ENCODE measurements at regions not wholly inside any gene's neighbourhood (a gene's known extent, or its start where the extent isn't known, plus 50 kb on each side); places are given as distances from the start of the nearest gene placed in this dataset.

- DNase-seq (ENCODE audit: low read depth) = no peak
- no peak for TF ChIP-seq CTCF (conservative IDR thresholded peaks at IDR 0.05; ENCODE audit: low read depth, low read length)
- no peak overlapping the region for H3K4me3 ChIP-seq (ENCODE audit: low read depth, low read length)
These were observed 133.4 kb downstream of the BANF2 start for GRCh38 chr20:17833036-17833674.

DNA sequence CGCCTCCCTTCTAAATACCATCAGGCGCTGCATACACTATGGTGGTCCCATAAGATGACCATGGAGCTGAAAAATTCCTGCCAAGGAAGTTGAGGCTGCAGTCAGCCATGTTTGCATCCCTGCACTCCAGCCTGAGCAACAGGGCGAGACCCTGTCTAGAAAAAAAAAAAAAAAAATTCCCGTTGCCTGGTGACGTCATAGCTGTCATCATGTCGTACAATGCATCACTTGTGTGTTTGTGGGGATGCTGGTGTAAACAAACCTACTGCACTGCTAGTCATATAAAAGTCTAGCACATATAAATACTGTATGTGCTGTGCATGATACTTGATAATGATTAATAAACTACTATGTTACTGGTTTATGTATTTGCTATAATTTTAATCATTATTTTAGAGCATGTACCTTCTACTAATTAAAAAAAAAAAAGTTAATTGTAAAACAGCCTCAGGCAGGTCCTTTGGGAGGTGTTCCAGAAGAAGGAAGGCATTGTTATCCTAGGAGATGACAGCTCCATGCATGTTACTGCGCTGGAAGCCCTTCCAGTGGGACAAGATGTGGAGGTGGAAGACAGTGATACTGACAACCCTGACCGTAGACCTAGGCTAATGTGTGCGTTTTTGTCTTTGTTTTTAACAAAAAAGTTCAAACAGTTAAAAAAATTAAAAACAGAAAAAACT lies 132.6 kb downstream of the BANF2 start:
- TF ChIP-seq CTCF (conservative IDR thresholded peaks at IDR 0.05; ENCODE audit: low read depth, low read length) = no peak
- H3K4me3 ChIP-seq (ENCODE audit: low read depth, low read length) = no peak overlapping the region
- DNase-seq (ENCODE audit: low read depth) = no peak

DNA sequence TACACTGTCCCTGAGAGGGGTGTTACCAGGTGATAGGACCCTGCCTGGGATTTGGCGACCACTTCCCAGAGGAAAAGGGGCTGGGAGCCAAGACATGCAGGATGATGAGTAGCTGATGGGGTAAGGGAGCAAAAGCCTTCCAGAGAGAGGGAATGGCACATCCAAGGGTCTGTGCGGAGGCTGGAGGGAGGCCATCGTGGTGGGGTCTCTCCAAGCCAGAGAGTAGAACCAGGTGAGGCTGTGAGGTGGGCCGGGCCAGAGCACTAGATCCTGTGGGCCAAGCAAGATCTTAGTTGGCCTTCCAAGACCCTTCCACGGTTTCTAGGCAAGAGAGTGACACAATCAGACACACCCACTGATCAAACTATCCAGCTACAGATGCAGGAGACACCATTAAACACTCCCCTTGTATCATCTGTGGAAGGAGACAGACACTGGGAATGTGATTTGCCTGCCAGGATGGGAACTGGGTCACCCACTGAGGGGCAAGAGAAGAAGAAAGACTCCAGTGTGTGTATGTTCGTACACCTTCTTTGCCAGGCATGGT lies 128.9 kb downstream of the BANF2 start:
- H3K4me3 ChIP-seq (ENCODE audit: low read depth, low read length) = no peak overlapping the region
- no peak for DNase-seq (ENCODE audit: low read depth)
- TF ChIP-seq CTCF (conservative IDR thresholded peaks at IDR 0.05; ENCODE audit: low read depth, low read length) = no peak

- no peak overlapping the region for H3K4me3 ChIP-seq (ENCODE audit: low read depth, low read length)
- no peak for TF ChIP-seq CTCF (conservative IDR thresholded peaks at IDR 0.05; ENCODE audit: low read depth, low read length)
- no peak for DNase-seq (ENCODE audit: low read depth)
These were observed 128.2 kb downstream of the BANF2 start for GRCh38 chr20:17827759-17828559.

DNA sequence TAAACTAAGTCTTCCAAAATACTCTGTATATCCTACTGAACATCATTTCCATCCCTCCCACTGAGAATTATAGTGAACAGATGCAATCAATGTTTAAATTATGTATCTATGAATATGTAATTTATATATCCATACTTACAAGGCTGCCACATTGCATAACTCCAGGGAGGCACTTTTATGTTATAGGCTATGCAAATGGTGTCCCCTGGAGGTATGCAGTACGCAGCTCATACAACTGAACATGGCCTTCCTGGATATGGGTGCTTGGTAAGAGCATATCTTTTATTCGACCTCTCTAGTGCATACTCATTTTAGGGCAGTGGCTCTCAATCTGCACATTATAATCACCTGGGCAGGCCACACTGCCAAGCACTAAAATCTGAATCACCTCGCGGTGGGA lies 127.3 kb downstream of the BANF2 start:
- no peak overlapping the region for H3K4me3 ChIP-seq (ENCODE audit: low read depth, low read length)
- TF ChIP-seq CTCF (conservative IDR thresholded peaks at IDR 0.05; ENCODE audit: low read depth, low read length) = no peak

GRCh38 chr20:17825960-17826843 lies 126.4 kb downstream of the BANF2 start:
- no peak for TF ChIP-seq CTCF (conservative IDR thresholded peaks at IDR 0.05; ENCODE audit: low read depth, low read length)
- DNase-seq (ENCODE audit: low read depth) = no peak

More for the DNA sequence above, 127.3 kb downstream of the BANF2 start:
- DNase-seq (ENCODE audit: low read depth) = no peak

More at GRCh38 chr20:17825960-17826843, 126.4 kb downstream of the BANF2 start:
- no peak overlapping the region for H3K4me3 ChIP-seq (ENCODE audit: low read depth, low read length)

Measured in epithelial cell of proximal tubule (primary cell).